ENCODE measurements at regions not wholly inside any gene's neighbourhood (a gene's known extent, or its start where the extent isn't known, plus 50 kb on each side); places are given as distances from the start of the nearest gene placed in this dataset.

DNA sequence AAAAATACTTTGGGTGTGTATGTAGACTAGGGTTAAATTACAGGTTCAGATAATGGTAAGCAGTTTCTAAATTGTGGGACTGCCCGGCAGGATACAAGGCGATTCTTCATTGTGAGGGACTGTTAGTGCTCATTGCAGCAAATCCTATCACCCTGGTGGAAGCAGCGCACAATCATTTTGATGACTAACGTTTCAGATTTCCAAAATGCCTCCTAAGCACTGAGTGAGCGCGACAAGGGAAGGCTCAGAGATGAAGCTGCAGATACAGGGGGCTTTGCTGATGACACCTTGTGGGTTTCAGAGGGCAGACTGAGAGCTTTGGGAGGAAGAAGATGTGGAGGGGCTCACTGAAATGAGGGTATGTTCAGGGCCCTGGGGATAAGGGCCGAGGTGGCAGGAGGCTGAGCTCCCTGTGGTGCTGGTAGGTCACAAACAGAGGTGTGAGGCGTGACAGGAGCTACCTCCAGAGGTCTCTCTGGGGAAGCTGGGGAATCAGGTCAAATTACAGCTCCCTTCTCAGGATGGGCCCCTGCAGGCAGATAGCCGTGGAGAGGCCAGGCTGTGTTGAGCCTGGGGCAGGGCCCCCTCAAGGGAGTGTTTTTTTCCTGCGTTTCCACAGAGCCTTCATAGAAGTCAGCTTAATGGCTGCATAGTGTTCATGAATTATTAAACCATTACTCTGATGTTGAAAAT lies 84.5 kb upstream of the FYN start:
- DNase-seq (ENCODE audit: low read depth in 3 of 3) = no peak

DNA sequence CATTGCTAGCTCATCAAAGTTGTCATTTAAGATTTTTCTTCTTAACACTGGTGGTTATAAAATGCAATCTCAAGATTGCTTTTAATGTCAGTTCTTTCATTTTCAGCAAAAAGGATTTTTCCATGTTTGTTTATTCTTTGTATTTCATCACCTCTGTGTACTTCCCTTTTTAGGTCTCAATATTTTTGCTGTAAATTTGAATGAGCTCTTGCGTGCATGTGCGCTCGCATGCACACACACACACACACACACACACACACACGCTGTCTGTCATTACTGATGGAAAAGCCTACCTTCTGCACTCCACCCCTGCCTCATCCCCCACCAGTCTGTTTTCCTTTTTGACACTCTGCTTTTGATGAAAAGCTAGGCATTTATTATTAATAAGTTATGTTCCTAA lies 85.3 kb upstream of the FYN start:
- no peak for DNase-seq (ENCODE audit: low read depth in 3 of 3)

DNA sequence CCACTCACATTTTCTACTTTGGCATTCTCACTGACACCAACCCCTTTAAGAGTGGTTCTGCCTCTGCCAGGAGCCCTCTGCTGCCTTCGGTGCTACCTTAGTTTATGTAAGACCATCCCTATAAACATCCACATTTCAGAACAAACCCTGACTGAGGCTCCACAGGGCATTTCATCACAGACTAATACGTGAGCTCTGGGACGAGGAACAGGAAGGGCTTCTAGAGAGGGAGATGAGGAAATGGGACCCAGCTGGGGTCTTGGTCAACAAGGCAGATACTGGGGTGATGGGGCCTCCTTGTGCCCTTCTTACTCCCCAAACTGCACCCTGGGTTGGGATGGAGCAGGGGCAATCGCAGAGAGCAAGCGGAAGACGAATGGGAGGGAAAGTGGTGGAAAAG lies 86.5 kb upstream of the FYN start:
- no peak for DNase-seq (ENCODE audit: low read depth in 3 of 3)

DNA sequence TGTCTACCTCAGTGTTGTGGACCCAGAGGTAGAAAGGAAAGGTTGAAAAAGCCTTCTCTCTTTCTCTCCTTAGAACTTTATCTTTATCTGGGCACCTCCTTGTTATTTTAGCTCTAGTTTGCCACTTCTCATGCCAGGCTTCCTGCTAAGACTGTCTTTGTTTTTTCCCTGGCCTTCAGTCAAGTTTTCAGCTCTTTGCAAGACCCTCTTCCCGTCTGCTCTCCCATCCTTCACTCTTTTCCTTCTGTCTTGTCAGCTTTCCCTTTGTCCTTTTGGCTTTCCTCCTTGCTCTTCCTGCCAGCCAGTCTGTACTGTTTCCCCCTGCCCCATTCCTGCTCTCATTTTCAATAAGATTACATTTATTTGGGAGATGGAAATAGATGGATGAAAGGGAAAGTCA lies 86.8 kb upstream of the CCN6 start:
- no peak for DNase-seq (ENCODE audit: low read depth in 3 of 3)

DNA sequence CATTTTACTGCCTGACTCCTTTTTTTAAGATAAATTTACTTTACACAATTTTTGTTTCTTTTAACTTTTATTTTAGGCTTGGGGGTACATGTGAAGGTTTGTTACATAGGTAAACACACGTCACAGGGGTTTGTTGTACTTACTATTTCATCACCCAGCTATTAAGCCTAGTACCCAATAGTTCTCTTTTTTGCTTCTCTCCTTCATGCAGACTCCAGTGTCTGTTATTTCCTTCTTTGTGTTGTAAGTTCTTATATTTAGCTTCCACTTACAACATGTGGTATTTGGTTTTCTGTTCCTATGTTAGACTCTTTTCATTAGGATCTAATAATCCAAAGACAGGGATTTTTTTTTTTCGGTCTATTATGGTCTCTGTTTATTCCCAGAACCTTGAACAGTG lies 83.5 kb upstream of the CCN6 start:
- DNase-seq (ENCODE audit: low read depth in 3 of 3) = no peak

DNA sequence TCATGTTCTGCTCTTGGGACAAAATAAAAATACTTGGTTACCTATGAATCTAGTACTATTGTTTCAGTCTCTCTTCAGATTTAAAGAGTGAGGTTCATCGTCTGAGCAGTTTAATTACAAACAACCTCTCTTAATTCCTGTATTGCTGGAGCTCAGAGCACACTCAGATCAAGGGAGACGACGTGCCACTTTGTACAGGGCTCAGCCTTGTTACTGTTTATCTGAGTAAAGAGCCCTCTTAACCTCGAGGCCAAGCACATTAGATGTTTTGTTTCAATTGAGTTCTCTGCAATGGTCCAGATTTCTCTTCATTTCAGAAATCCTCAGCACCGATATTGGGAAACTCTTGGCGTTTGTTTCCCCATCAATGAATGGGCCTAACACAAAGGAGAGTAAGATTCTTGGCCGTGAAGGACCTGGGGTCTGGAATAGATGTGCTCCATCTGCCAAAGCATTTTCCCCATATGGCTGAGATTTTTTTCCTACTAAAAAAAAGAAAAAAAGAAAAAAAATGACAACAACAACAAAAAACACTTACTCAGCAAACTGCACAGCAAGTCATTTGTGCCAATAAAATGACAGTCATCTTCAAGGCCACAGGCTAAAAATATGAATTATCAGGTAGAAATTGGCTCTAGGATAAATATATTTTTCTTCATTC lies 82.6 kb upstream of the CCN6 start:
- no peak for DNase-seq (ENCODE audit: low read depth in 3 of 3)

DNA sequence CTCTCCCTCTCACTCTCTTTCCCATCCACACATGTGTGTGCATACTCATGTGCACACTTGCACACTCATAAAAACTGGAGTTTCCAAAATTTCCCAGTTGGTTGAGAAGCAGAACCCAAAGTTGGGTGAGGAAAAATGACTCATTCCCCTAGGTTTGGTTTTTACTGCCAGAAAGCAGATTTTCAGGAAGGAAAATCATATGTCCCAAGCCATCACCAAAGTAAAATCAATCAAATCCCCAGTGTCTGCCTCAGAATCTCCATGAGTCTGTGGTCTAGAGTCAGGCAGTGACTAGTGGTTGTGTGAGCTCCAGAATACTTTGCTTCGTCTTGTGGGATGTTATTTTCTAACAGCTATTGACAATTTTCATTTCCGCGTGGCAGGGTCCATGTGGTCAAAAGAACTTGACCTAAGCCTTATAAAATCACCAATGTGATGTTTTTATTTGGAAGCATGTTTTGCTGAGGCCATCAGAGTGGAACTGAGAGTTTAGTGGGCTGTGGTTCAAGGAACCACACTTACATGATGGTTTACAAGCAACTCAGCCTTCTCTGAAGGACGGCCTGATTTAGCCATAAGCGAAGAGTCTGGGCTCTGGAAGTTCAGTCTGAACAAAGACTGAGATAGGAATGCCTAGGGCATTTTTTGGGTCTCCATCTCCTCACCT lies 81.9 kb upstream of the CCN6 start:
- no peak for DNase-seq (ENCODE audit: low read depth in 3 of 3)

DNA sequence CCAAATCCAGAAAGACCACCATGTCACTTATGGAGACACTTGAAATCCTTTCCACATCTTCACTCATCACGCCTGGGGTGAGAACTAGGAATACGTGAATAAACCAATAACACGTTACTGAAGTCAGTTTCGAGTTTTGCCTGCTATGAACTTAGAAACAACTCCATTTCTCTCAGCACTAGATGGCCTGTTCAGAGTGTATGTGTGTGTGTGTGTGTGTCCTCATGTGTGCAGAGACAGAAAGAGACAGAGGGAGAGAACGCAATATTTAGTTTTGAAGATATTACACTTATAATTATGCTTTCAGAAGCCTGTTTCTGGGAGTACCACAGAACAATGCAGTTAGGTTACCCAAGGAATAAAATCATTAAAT lies 81.2 kb upstream of the CCN6 start:
- no peak for DNase-seq (ENCODE audit: low read depth in 3 of 3)

DNA sequence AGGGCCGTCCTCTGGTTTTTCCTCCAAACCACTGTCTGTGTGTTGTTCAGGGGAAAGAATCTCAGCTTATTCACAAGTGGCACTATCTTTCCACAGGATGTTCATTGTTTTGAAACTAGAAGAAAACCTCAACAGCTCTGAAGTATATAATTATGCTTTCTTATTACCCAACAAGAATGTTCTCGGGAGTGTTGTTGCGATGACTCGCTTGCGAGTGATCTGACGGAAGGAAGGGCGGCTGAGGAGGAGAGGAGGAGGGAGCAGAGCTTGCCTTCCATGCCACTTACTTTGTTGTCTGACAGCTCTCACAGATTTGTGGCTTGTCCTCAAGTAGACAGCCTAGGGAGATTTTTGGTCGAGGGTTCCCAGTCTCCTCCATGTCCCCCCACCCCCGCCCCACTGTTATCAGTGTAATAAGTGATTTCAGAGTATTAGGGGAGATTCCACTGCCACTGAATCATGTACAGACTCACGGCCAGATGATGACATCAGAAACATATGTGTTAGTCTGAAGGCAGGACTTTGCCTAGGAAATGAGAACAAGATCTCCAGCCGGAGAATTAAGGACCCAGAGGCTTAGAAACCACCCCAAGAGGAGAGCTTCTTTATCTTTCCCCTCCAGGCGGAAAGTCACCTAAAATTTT lies 80.7 kb upstream of the CCN6 start:
- peak; percentile 41 to 56 (median 43) for DNase-seq (ENCODE audit: low read depth in 3 of 3)

DNA sequence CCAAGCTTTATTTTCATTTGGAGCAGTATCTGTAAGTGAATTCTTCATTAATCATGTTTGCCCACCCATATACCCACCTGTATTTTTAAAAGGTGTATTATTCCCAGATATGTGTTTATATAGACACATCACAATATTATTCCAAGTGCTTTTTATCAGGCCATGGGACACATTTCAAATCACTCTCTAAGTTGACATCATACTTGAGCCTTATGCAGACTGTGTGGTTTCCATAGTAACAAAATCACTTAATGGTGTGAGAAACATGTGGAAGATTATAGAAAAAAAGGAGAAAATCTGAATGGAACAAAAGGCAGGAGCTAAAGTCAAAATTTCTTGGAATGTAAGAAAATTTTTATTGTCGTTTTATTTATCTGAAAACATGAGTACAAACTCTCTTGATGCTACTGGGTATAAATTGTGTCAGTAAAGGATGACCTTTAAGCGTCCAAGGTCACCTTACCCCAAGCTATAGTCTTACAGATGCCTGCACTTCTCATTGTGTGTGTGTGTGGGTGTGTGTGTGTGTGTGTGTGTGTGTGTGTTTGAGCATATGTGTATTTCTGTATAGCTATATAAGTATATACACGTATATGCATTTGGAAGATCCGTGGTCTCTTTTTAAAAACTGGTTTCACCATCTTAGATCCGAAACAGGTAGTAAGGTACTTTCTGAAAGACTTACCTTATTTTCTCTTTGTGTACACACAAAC lies 79.8 kb upstream of the CCN6 start:
- DNase-seq (ENCODE audit: low read depth in 3 of 3) = no peak

DNA sequence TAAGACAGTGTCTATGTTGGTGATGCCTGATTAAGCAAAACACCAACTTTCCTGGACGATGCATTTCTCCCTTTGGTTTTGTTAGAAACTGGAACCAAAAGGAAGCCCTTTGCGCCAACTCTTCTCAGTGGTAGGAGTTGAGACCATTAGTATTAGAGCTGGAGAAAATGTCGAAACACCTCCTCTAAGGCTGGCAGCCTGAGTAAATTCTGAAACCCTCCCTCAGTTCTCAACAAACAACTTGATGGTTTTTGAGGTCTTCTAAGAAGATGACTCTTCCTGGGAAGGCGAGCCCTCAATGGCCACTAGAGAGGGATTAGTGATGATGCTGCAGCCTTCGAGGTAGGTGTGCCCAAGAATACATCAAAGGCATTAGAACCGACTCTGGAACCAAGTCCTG lies 78.4 kb upstream of the CCN6 start:
- DNase-seq (ENCODE audit: low read depth in 3 of 3) = no peak

DNA sequence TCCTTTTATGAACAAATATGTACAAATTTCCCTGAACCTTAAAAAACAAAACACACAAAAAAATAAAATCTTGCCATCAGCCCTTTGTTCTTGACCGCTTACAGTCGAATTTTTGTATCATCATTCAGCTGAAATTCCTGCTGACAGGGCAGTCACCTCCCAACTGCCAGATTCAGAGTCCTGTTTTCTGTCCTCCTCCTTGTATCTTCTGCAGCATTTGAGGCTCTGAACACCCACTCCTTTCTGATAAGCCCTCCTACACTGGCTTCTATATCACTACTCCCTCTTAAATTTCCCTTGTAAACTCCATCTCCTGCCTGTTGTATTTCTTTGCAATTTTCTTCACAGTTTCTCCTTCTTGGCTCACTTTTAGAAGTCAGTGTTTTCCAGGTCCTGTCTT lies 77.8 kb upstream of the CCN6 start:
- no peak for DNase-seq (ENCODE audit: low read depth in 3 of 3)

DNA sequence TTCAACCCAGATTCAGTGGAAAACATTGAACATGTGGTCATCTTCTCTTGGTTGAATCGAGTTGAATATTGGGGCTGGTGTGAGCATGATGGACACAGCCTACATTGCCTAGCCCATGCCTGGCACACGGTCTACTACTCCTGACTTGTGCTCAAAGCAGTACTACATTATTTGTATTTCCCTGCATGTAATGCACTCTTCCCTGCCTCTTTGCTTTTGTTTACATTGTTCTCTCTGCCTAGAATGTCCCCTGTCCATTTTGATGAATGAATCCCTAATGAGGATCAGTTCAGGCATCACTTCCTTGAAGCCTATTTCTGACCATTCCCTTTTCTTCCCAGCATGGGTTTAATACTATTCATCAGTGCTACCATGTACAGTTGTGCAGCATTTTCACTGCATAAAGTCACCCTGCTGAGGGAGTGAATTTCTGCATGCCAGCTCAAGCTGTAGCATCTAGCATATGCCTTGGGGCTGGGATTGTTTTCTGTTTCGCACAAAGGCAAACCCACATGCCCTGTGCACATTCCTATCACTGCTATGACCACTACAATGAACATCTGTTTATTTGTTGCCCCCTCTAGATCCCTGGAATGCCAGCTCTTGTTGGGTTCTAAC lies 75.3 kb upstream of the CCN6 start:
- DNase-seq (ENCODE audit: low read depth in 3 of 3) = no peak

DNA sequence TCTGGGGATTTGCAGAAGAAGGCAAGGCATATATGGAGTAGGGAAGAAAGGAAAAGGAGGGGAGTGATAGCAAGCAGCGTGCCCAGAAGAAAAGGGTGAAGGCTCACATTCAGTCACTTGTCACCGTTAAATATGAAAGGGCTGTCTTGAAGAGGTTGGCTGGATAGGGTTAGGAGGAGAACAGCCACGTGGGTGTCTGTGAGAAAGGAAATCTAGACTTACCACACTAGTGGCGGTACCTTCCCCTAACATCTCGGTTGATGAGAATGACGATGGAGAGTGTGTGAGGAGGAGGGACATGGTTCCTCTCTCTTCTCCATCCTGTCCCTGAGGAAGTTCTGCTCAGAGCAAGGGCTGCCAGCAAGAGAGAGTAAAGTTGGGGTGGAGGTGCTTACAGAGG lies 74.3 kb upstream of the CCN6 start:
- no peak for DNase-seq (ENCODE audit: low read depth in 3 of 3)

DNA sequence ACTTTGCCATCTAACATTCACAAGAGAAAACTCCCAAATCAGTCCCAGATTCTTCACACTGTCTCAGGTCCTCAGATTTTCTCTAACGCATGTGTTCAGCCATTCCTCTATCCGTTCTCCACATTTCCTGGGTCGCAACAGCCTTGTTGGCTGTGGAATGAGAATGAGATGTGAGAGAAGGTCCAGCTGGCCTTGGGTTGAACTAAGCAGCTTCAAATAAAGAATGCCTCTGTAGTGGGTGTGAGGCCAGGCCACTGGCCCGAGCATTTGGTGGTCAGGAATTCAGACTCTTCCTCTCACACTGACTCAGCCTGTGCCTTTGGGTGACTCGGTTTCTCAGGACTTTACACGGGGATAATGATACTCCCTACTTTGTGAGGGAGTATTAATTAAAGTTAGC lies 73.8 kb upstream of the CCN6 start:
- no peak for DNase-seq (ENCODE audit: low read depth in 3 of 3)

DNA sequence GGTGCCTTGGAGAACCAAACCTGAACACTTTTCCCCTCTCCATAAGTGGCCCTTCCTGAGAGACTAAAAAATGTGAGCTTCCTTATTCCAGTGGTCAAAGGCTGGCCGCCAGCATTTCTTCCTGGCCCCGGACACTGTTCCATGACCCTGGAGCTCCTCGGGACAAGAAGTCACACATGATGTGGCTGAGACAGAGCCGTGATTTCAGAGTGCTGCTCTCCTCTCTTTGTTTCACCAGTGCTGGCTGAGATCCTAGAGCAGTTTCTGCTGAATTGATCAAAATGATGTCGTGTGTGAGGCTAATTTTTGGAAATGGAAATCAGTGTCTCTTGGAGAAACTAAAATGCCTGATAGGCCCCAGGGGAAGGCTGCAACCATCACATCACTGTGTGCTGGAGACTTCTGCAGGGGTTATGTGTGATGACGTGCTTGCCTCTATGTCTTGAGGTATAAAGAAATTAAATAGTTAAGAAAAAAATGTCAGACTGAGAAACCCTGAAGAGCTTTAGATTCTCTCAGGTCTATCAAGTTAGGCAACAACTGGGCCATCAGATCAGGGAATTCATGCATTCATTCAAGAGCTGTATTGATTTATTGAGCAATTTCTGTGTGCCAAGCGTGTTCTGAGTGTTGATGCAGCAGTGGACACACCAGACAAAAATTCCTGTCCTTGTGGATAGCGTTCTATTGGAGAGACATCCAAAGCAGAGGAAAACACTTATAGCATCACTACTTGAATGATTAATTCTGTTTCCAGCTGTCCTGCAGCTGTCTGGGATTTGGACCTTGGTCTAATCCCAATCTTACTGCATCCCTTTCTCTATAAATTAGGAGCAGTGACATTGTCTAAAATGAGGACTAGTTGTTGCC lies 72.7 kb upstream of the CCN6 start:
- no peak for DNase-seq (ENCODE audit: low read depth in 3 of 3)

DNA sequence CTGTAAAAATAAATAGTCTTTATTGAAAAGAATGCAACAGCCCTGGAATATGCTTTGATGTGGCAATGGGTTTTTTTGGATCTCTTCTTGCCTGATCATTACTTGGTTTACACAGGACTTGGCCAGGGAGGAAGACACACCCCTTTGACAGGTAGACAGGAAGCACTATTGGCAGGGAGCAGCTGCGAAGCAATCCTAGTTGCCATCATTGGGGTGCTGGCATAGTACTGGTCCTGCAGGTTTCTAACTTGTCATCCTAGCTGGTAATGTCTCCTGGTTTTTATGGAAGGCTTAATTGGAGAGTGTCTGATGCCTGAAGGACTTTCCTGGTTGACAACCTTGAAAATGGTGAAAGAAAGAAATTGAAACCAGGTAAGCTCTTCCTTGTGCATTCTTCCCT lies 71.2 kb upstream of the CCN6 start:
- no peak for DNase-seq (ENCODE audit: low read depth in 3 of 3)

DNA sequence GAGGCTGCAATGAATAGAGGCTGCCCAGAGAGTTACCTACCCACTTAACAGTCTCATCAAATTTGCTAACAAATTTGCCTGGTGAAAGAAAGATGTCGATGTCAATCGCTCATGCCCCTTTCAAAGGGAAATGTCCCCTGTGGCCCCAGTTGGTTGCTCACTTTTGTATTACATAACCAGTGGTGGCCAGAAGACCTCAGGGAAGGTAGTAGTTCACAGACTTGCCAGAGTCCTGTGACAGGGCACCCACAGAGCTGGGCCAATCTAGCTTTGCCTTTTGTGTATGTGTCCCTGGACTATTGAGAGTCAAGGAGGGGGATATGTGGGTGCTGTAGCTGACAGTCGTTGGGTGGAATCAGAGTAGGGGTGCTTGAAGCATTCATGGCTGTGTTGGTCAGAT lies 70.7 kb upstream of the CCN6 start:
- no peak for DNase-seq (ENCODE audit: low read depth in 3 of 3)

DNA sequence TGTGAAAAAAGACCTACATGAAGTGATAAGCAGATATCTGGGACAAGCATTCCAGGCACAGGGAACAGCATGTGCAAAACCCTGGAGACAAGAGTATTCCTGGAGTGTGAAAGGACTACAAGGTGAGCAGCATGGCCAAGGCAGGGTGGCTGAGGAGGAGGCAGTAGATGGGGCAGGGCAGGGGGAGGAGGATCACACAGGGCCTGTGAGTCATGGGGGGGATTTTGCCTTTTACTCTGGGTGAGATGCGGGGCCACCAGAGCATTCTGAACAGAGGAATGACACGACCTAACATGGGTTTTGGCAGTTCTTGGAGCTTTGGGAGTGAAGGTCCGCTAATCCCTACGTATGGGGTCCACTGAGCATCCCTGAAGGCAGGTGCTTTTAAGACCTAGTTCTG lies 69.8 kb upstream of the CCN6 start:
- DNase-seq (ENCODE audit: low read depth in 3 of 3) = peak in 1 of 3 experiments; percentile 33

DNA sequence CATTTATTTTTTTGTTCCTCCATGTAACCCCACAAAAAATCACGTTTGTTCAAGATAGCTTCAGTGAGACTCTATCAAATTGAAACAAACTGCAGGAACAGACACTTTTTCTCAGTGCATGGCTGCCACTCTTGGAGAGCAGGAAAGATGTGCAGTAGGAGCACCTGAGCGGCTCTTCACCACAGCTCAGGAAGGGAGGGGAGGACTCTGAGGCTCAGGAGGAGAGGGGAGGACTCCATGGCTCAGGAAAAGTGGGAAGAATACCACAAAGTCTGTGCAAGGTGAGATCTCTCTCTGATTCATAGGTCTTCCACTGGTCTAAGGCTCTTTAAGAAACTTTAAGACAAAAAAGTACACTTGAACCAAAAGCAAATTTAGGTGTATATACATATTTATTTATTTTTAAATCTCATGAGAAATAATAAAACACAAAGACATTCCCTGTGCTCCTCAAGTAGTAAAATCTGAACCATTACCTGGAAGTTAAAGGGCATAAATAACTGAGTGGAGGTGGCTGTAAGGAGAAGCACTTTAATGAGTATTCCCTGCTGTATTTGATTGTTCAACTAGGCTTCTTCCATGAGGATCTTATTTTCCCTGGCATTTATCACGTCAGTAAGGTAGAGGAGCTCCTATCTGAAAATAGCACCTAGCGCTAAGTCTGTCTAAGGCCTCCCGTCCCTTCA lies 69.2 kb upstream of the CCN6 start:
- no peak for DNase-seq (ENCODE audit: low read depth in 3 of 3)

Data from stimulated activated CD4-positive, alpha-beta T cell treated with anti-CD3 and anti-CD28 coated beads, TNF-alpha, amount 100 ng/mL, for 24 hours (primary cell).